Head of caudate nucleus (tissue), 42 donors: ENCODE measurements at regions not wholly inside any gene's neighbourhood (a gene's known extent, or its start where the extent isn't known, plus 50 kb on each side); places are given as distances from the start of the nearest gene placed in this dataset.
"Not testable (repeated sequence)": the region's sequence is repeated elsewhere in the genome, so short reads cannot be mapped to it uniquely, and the experiment has no call there.

Experiments
- DNase-seq, 42 donors: peaks; one replicate each; pipeline versions ENCODE4 v3.0.0 to v3.0.0-alpha.2; 2020 to 2021; ENCODE audit warnings: mixed read lengths in 7 of 42
- intact Hi-C: fragments of 100-400 bp; cut with DNase I; formaldehyde crosslinking; loops from one replicate; pipeline ENCODE4 v1.15.0; 2022

DNA sequence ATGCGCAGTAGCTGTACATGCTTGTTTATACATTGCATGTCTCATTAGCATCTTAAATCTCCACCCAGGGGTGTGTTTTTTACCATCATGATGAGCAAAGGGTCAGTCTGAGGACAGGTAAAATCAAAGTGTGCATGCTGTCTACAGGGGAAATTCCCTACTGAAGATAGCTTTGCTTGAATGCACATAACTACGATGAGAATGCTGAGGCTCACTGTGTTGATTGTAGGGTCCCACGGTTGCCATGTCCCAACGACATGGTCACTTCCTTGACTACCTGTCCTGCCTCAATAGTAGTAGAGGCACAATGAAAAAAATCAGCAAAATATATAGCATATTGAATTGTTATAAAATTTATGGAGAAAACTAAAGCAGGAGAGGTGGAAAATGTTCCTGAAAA, 95.6 kb upstream of the TUSC1 start:
- intact Hi-C loops: no loop called here
- no peak for DNase-seq

DNA sequence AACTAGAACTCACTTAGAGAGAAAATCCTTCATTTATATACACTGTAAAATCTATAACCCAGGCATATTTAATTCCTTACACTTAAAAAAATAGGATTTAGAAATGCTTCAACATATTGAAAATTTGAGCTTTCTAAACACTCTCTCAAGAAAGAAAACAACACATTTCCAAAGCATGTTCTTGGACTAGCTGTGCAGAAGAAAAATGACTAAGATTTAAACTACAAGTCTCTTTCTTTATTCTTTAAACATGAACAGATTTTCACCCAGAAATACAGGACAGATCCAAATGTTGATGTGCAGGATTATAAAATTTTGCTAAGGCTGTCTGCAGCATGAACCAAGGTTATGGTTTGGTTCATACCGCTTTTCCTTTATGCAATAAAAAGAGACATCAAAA, 77.7 kb upstream of the TUSC1 start:
- intact Hi-C loops: no loop called here
- DNase-seq: no peak

DNA sequence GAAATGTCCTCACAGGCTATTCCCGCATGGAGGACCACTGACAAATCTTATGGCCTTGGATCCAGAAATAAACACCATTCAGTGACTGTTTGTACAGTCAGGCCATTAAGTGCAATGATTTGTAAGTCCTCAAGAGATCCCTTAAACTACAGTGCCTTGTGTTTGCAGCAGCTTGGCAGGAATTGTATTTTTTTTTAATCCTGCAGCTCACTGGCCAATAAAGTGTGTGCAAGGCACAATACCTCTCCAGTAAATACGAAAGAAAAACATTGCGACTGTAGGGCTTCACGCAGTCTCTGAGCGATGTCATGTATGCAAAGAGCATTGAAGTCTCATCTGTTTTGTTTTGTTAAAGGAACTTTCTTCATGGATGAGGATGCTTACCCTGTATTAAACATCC, 74.2 kb upstream of the TUSC1 start:
- intact Hi-C loops: no loop called here
- DNase-seq: no peak

DNA sequence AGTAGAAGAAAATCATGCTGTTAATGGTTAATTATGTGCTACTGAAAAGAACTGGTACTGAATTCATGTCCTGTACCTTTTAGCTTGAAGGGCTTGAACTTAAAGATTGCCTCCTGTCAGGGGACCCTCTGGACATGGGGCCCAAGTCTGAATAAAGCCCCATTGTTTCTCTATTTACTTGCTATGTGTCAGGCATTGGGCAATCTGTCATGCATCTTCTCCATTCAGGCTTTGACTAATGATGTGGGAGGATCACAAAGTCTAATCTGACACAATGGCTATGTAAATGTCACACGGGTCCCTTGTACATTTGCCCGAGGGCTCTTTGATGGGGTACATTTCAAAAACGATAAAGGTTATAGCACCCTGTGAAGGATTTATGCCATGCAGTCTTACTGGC, 64.0 kb upstream of the TUSC1 start:
- intact Hi-C loops: no loop called here
- no peak for DNase-seq

DNA sequence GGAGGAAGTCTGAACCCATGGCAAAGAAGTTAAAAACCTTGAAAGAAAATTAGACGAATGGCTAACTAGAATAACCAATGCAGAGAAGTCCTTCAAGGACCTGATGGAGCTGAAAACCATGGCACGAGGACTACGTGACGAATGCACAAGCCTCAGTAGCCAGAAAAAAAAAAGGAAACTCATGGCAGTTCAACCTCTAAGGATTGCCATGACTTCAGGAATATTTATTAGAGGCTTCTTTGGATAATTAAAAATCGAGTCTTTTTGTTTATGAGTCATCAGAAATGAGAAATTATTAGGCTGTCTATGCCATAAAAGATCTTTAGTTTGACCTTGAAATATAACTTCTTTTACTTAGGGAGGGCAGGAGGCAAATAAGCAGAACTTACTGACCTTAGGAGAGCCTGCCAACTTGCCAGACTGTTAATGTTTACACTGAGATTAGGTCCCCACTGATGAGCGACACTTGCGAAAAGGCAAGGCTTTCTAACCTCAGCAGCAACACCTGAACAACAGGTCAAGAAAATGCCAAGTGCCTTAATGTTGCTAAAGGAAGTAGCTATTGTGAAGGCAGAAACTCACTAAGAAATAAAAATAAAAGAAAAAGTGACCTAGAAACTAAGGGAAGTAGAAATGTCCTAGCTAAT, 55.2 kb upstream of the TUSC1 start:
- DNase-seq: no peak
- intact Hi-C loops: no loop called here

DNA sequence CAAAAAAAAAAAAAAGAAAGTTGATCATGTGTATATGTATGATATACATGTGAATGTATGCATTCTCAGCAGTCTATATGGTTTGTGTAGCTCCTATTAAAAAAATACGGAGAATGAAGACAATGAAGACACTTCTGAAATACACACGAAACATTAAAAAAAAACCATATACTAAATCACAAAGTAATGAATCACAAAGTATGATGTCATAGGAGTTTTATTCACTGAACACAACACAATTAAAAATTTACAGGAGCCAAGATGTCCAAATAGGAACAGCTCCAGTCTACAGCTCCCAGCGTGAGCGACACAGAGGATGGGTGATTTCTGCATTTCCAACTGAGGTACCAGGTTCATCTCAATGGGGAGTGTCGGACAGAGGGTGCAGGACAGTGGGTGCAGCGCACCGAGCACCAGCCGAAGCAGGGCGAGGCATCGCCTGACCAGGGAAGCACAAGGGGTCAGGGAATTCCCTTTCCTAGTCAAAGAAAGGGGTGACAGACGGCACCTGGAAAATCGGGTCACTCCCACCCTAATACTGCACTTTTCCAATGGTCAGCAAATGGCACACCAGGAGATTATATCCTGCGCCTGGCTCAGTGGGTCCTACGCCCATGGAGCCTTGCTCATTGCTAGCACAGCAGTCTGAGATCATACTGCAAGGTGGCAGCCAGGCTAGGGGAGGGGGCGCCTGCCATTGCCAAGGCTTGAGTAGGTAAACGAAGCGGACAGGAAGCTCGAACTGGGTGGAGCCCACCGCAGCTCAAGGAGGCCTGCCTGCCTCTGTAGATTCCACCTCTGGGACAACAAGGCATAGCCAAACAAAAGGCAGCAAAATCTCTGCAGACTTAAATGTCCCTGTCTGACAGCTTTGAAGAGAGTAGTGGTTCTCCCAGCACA, 53.9 kb upstream of the TUSC1 start:
- DNase-seq, intact Hi-C loops: not testable (repeated sequence)
